ENCODE measurements at regions not wholly inside any gene's neighbourhood (a gene's known extent, or its start where the extent isn't known, plus 50 kb on each side); places are given as distances from the start of the nearest gene placed in this dataset.
"Not testable (repeated sequence)": the region's sequence is repeated elsewhere in the genome, so short reads cannot be mapped to it uniquely, and the experiment has no call there.

- Histone ChIP-seq H3K27me3 (ENCODE audit: control insufficient read depth, insufficient read depth, low read length) (no peaks in the 10 kb centered on the region), H3K9ac (ENCODE audit: low read depth, low read length) (no peak overlapping the region), H3K27ac (ENCODE audit: low read depth, low read length) (peak overlapping the region; percentile 75), H3K4me3 (ENCODE audit: low read depth, low read length) (no peak overlapping the region), H3K36me3 (ENCODE audit: control insufficient read depth, insufficient read depth, low read length) (no peaks in the 10 kb centered on the region), H3K9me3 (ENCODE audit: control insufficient read depth, insufficient read depth, low read length) (no peaks in the 10 kb centered on the region), H3K4me1 (ENCODE audit: control insufficient read depth, insufficient read depth, low read length) (peaks cover 12% of the 10 kb centered on the region; the same call in 1 of the 2 replicates)
Observed at GRCh38 chrX:127459790-127460189, 592.4 kb downstream of the ACTRT1 start.

GRCh38 chrX:127457161-127457560 lies 595.0 kb downstream of the ACTRT1 start:
- Histone ChIP-seq H3K9me3 (ENCODE audit: control insufficient read depth, insufficient read depth, low read length) (no peaks in the 10 kb centered on the region), H3K9ac (ENCODE audit: low read depth, low read length) (no peak overlapping the region), H3K4me3 (ENCODE audit: low read depth, low read length) (no peak overlapping the region), H3K27ac (ENCODE audit: low read depth, low read length) (no peak overlapping the region), H3K36me3 (ENCODE audit: control insufficient read depth, insufficient read depth, low read length) (no peaks in the 10 kb centered on the region), H3K4me1 (ENCODE audit: control insufficient read depth, insufficient read depth, low read length) (peaks cover 12% of the 10 kb centered on the region; the same call in 1 of the 2 replicates), H3K27me3 (ENCODE audit: control insufficient read depth, insufficient read depth, low read length) (no peaks in the 10 kb centered on the region)

GRCh38 chrX:127439676-127440075 lies 612.5 kb downstream of the ACTRT1 start:
- H3K27ac ChIP-seq (ENCODE audit: low read depth, low read length) = no peak overlapping the region
- no peak overlapping the region for H3K9ac ChIP-seq (ENCODE audit: low read depth, low read length)
- no peaks in the 10 kb centered on the region for H3K4me1 ChIP-seq (ENCODE audit: control insufficient read depth, insufficient read depth, low read length)
- no peaks in the 10 kb centered on the region for H3K9me3 ChIP-seq (ENCODE audit: control insufficient read depth, insufficient read depth, low read length)
- H3K4me3 ChIP-seq (ENCODE audit: low read depth, low read length) = no peak overlapping the region
- no peaks in the 10 kb centered on the region for H3K36me3 ChIP-seq (ENCODE audit: control insufficient read depth, insufficient read depth, low read length)
- H3K27me3 ChIP-seq (ENCODE audit: control insufficient read depth, insufficient read depth, low read length) = no peaks in the 10 kb centered on the region

GRCh38 chrX:127405946-127406345 lies 586.4 kb downstream of the PRR32 start:
- Histone ChIP-seq H3K9ac (ENCODE audit: low read depth, low read length) (no peak overlapping the region), H3K27me3 (ENCODE audit: control insufficient read depth, insufficient read depth, low read length) (no peaks in the 10 kb centered on the region), H3K36me3 (ENCODE audit: control insufficient read depth, insufficient read depth, low read length) (no peaks in the 10 kb centered on the region), H3K9me3 (ENCODE audit: control insufficient read depth, insufficient read depth, low read length) (no peaks in the 10 kb centered on the region), H3K4me1 (ENCODE audit: control insufficient read depth, insufficient read depth, low read length) (no peaks in the 10 kb centered on the region), H3K4me3 (ENCODE audit: low read depth, low read length) (no peak overlapping the region), H3K27ac (ENCODE audit: low read depth, low read length) (no peak overlapping the region)

- no peak overlapping the region for H3K9ac ChIP-seq (ENCODE audit: low read depth, low read length)
- H3K27me3 ChIP-seq (ENCODE audit: control insufficient read depth, insufficient read depth, low read length) = no peaks in the 10 kb centered on the region
- H3K4me1 ChIP-seq (ENCODE audit: control insufficient read depth, insufficient read depth, low read length) = no peaks in the 10 kb centered on the region
- H3K27ac ChIP-seq (ENCODE audit: low read depth, low read length) = no peak overlapping the region
- no peak overlapping the region for H3K4me3 ChIP-seq (ENCODE audit: low read depth, low read length)
- H3K9me3 ChIP-seq (ENCODE audit: control insufficient read depth, insufficient read depth, low read length) = no peaks in the 10 kb centered on the region
- H3K36me3 ChIP-seq (ENCODE audit: control insufficient read depth, insufficient read depth, low read length) = no peaks in the 10 kb centered on the region
Observed at GRCh38 chrX:127404161-127404560, 584.6 kb downstream of the PRR32 start.

- H3K27me3 ChIP-seq (ENCODE audit: control insufficient read depth, insufficient read depth, low read length); H3K4me1 ChIP-seq (ENCODE audit: control insufficient read depth, insufficient read depth, low read length); H3K27ac ChIP-seq (ENCODE audit: low read depth, low read length); H3K9me3 ChIP-seq (ENCODE audit: control insufficient read depth, insufficient read depth, low read length); H3K36me3 ChIP-seq (ENCODE audit: control insufficient read depth, insufficient read depth, low read length); H3K9ac ChIP-seq (ENCODE audit: low read depth, low read length); H3K4me3 ChIP-seq (ENCODE audit: low read depth, low read length): not testable (repeated sequence)
Observed at GRCh38 chrX:127400231-127400630, 580.7 kb downstream of the PRR32 start.

- H3K4me1 ChIP-seq (ENCODE audit: control insufficient read depth, insufficient read depth, low read length) = no peaks in the 10 kb centered on the region
- H3K9ac ChIP-seq (ENCODE audit: low read depth, low read length) = no peak overlapping the region
- H3K27ac ChIP-seq (ENCODE audit: low read depth, low read length) = no peak overlapping the region
- H3K27me3 ChIP-seq (ENCODE audit: control insufficient read depth, insufficient read depth, low read length) = no peaks in the 10 kb centered on the region
- H3K36me3 ChIP-seq (ENCODE audit: control insufficient read depth, insufficient read depth, low read length) = no peaks in the 10 kb centered on the region
- no peaks in the 10 kb centered on the region for H3K9me3 ChIP-seq (ENCODE audit: control insufficient read depth, insufficient read depth, low read length)
- H3K4me3 ChIP-seq (ENCODE audit: low read depth, low read length) = no peak overlapping the region
Observed at GRCh38 chrX:127390316-127390715, 570.8 kb downstream of the PRR32 start.

- Histone ChIP-seq H3K9ac (ENCODE audit: low read depth, low read length) (no peak overlapping the region), H3K4me3 (ENCODE audit: low read depth, low read length) (no peak overlapping the region), H3K27me3 (ENCODE audit: control insufficient read depth, insufficient read depth, low read length) (no peaks in the 10 kb centered on the region), H3K9me3 (ENCODE audit: control insufficient read depth, insufficient read depth, low read length) (no peaks in the 10 kb centered on the region), H3K36me3 (ENCODE audit: control insufficient read depth, insufficient read depth, low read length) (no peaks in the 10 kb centered on the region), H3K4me1 (ENCODE audit: control insufficient read depth, insufficient read depth, low read length) (peaks cover under 1% of the 10 kb centered on the region; the same call in 1 of the 2 replicates), H3K27ac (ENCODE audit: low read depth, low read length) (no peak overlapping the region)
Observed at GRCh38 chrX:127389900-127390299, 570.4 kb downstream of the PRR32 start.
